Right lobe of liver (tissue), 6 donors: ENCODE measurements at regions not wholly inside any gene's neighbourhood (a gene's known extent, or its start where the extent isn't known, plus 50 kb on each side); places are given as distances from the start of the nearest gene placed in this dataset.
A peak's percentile ranks its signal among the peaks of the same experiment; 100 is the strongest.

Experiments used
- ATAC-seq, 4 donors: fragments of 200-7000 bp; cut with Tn5 transposase; one replicate each; pipeline ENCODE4 v1.9.1; 2020; ENCODE audit warnings: mild to moderate bottlenecking in 4 of 4, moderate library complexity in 4 of 4
- DNase-seq, 3 donors: peaks; one replicate each; pipeline ENCODE4 v3.0.0-alpha.2; 2020
- H3K27ac ChIP-seq, 3 donors: fragments of 200-600 bp; one replicate each; pipeline ENCODE4 v1.8.0; 2022
- H3K27me3 ChIP-seq, 2 donors: fragments of 200-600 bp; one replicate each; pipeline ENCODE4 v1.8.0; 2022
- H3K36me3 ChIP-seq, 4 donors: fragments of 200-600 bp; sonication (generic) in 1 of 4; one replicate each; pipeline versions ENCODE4 v1.5.1 to v1.8.0; 2017 to 2022; ENCODE audit warnings: control low read depth in 1 of 4
- H3K4me1 ChIP-seq, 4 donors: fragments of 200-600 bp; sonication (generic) in 1 of 4; one replicate each; pipeline versions ENCODE4 v1.5.1 to v1.8.0; 2017 to 2022; ENCODE audit warnings: control low read depth in 1 of 4
- H3K4me3 ChIP-seq, 3 donors: fragments of 200-600 bp; one replicate each; pipeline ENCODE4 v1.8.0; 2022
- H3K9me3 ChIP-seq, 4 donors: fragments of 200-600 bp; sonication (generic) in 1 of 4; one replicate each; pipeline versions ENCODE4 v1.5.1 to v1.8.0; 2017 to 2022; ENCODE audit warnings: control low read depth in 1 of 4
- POLR2A ChIP-seq: fragments of 450-650 bp; IDR thresholded peaks from one replicate; pipeline ENCODE4 v1.6.1; 2017; ENCODE audit warnings: antibody characterized with exemption, mild to moderate bottlenecking
- WGBS: methylation state at CpG from one replicate; pipeline ENCODE4 v1.1.6; 2018; ENCODE audit warnings: low coverage, low lambda C conversion rate; ENCODE audit not compliant: insufficient coverage; ENCODE audit errors: missing lambda C conversion rate; 5-methylcytosine and 5-hydroxymethylcytosine counted together
- intact Hi-C, 2 donors: fragments of 100-400 bp; cut with DNase I; formaldehyde crosslinking; loops; one replicate each; pipeline versions ENCODE4 v1.11.2 to v1.14.1; 2022
- TF ChIP-seq, protein P1 (sequence below), 4 donors: fragments of 200-600 bp in 3 of 4; fragments of 450-650 bp in 1 of 4; IDR thresholded peaks; one replicate each; pipeline versions ENCODE4 v1.5.1 to v1.8.0; 2016 to 2022; ENCODE audit warnings: antibody characterized with exemption in 4 of 4, mild to moderate bottlenecking in 2 of 4
- donor health status: DM: no; HTN: yes; CAD: no.
- donor health status: DM: no; HTN: no; CAD: no.
- donor health status: DM: no; HTN: no; CAD: no.
- donor health status: DM: no; HTN: yes; CAD: no.
- donor health status: DM: no; HTN: yes; CAD: no.

DNA sequence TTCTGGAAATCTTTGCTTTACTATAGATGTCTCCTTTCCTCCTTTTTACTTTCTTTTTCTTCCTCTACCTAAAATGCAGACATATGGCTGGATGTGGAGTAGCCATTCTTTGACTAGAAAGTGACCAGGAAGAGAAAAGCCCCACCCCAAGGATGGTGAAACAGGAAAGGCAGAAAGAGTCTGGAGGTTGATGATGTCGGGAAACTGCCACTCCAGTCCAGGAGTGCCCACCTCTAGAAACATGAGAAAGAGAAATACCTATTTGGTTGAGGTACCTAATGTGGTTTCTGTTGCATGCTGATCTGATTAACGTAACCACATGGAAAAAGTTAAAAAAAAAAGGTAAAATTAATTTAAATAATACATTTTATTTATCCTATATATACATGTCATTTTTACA lies 55.2 kb upstream of the SSR3 start:
- ATAC-seq: no peak
- TF ChIP-seq, protein P1, sequence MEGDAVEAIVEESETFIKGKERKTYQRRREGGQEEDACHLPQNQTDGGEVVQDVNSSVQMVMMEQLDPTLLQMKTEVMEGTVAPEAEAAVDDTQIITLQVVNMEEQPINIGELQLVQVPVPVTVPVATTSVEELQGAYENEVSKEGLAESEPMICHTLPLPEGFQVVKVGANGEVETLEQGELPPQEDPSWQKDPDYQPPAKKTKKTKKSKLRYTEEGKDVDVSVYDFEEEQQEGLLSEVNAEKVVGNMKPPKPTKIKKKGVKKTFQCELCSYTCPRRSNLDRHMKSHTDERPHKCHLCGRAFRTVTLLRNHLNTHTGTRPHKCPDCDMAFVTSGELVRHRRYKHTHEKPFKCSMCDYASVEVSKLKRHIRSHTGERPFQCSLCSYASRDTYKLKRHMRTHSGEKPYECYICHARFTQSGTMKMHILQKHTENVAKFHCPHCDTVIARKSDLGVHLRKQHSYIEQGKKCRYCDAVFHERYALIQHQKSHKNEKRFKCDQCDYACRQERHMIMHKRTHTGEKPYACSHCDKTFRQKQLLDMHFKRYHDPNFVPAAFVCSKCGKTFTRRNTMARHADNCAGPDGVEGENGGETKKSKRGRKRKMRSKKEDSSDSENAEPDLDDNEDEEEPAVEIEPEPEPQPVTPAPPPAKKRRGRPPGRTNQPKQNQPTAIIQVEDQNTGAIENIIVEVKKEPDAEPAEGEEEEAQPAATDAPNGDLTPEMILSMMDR (IDR thresholded peaks at IDR 0.05): no peak
- no peak for TF ChIP-seq POLR2A
- no peaks in the 10 kb centered on the region for H3K27me3 ChIP-seq
- no peak for DNase-seq
- intact Hi-C loops: no loop called here
- H3K36me3 ChIP-seq: no peaks in the 10 kb centered on the region
- H3K4me3 ChIP-seq: no peak overlapping the region
- H3K27ac ChIP-seq: no peak overlapping the region
- H3K4me1 ChIP-seq: peaks cover 0 to 5% (median 0%) of the 10 kb centered on the region in 4 donors
- H3K9me3 ChIP-seq: no peaks in the 10 kb centered on the region
- 89% methylated on average over 2 of the region's 2 CpGs for WGBS

DNA sequence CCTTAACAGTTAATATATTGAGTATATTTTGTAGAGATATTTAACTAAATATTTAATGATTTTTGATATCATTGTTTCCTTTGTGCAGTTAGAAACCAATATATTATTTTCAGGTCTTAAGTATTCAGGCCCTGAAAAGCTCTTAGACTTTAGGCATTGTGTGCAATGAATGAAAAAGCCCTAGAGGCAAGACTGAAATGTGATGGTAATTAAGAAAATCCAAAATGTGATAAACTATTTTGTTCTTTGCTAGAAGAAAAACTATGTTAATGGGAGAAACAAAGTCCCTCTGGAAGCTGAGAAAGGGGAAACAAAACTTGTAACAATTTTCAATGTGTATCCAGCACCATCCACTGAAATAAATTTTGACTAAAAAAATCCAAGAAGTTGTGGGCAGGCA lies 54.6 kb upstream of the SSR3 start:
- H3K4me3 ChIP-seq: no peak overlapping the region
- TF ChIP-seq, protein P1 (IDR thresholded peaks at IDR 0.05): no peak
- TF ChIP-seq POLR2A: no peak
- DNase-seq (no peak), ATAC-seq (no peak)
- no peaks in the 10 kb centered on the region for H3K27me3 ChIP-seq
- H3K9me3 ChIP-seq: no peaks in the 10 kb centered on the region
- H3K36me3 ChIP-seq: no peaks in the 10 kb centered on the region
- H3K27ac ChIP-seq: no peak overlapping the region
- intact Hi-C loops: no loop called here
- H3K4me1 ChIP-seq: peaks cover 0 to 5% (median 0%) of the 10 kb centered on the region in 4 donors

- Histone ChIP-seq H3K27me3 (no peaks in the 10 kb centered on the region), H3K4me3 (no peak overlapping the region), H3K36me3 (no peaks in the 10 kb centered on the region), H3K9me3 (no peaks in the 10 kb centered on the region), H3K4me1 (peaks cover 0 to 5% (median 0%) of the 10 kb centered on the region in 4 donors), H3K27ac (no peak overlapping the region)
- intact Hi-C loops: no loop called here
- 72% methylated on average over 9 of the region's 9 CpGs for WGBS
- no peak for ATAC-seq
- no peak for DNase-seq
- TF ChIP-seq, protein P1 (IDR thresholded peaks at IDR 0.05): no peak
- TF ChIP-seq POLR2A: no peak
These were observed 53.9 kb upstream of the SSR3 start for GRCh38 chr3:156608601-156609514.

DNA sequence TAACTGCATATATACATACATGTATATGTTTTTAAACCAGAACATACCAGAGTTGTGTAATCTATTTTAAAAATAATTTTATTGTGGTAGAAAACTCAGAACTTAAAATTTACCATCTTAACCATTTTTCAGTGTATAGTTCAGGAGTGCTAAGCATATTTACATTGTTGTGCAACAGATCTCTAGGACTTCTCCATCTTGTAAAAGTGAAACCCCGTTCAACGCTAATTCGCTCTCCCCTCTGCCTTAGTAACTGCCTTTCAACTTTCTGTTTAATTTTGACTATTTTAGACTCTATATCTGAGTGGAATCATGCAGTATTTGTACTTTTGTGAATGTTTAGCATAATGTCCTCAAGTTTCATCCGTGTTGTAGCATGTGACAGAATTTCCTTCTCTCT lies 51.8 kb upstream of the SSR3 start:
- Histone ChIP-seq H3K36me3 (no peaks in the 10 kb centered on the region), H3K27ac (peak overlapping the region in 2 of 3 donors; percentile 49 to 73), H3K27me3 (no peaks in the 10 kb centered on the region), H3K4me1 (peaks cover 0 to 5% (median 0%) of the 10 kb centered on the region in 4 donors), H3K4me3 (peak overlapping the region; percentile 30 to 50 (median 35)), H3K9me3 (no peaks in the 10 kb centered on the region)
- 20% methylated on average over 4 of the region's 4 CpGs for WGBS
- ATAC-seq (peak; percentile 51 to 68 (median 62)), DNase-seq (no peak)
- intact Hi-C loops: no loop called here
- TF ChIP-seq, protein P1 (IDR thresholded peaks at IDR 0.05): no peak
- TF ChIP-seq POLR2A: no peak
